IPS-11a (cell line): ENCODE measurements at regions not wholly inside any gene's neighbourhood (a gene's known extent, or its start where the extent isn't known, plus 50 kb on each side); places are given as distances from the start of the nearest gene placed in this dataset.

Experiments
- H3K4me3 ChIP-seq: one replicate; pipeline ENCODE4 v1.5.1; 2013; ENCODE audit warnings: low read depth, low read length, control low read depth

DNA sequence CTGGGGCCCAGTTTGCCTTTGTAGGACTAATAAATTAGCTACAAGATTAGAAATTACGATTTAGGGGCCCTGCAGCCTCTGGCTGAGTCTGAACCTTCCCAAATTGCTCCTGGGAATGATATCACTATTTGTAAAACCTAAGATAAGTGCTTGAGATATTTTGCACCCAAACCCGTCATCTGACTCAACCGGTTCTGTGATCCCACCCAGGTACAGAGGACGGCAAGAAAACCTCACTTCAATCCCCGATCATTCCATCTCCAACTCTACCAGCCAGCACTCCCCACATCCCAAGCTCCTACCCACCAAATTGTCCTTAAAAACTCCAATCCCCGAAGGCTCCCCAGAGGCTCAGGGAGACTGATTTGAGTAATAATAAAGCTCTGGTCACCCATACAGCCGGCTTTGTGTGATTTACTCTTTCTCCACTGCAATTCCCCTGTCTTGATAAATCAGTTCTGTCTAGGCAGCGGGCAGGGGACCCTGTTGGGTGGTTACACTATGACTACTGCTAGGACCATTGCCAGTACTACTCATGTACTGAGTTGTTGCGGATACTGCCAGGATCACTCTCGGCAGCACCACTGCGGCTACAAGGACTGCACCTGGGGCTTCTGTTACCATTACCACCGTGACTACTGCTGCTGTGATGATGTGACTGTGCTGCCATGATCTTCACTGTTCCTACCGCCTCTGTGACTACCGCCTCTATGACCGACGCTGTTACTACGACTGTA lies 73.1 kb downstream of the IRF8 start:
- H3K4me3 ChIP-seq, result no peak overlapping the region

DNA sequence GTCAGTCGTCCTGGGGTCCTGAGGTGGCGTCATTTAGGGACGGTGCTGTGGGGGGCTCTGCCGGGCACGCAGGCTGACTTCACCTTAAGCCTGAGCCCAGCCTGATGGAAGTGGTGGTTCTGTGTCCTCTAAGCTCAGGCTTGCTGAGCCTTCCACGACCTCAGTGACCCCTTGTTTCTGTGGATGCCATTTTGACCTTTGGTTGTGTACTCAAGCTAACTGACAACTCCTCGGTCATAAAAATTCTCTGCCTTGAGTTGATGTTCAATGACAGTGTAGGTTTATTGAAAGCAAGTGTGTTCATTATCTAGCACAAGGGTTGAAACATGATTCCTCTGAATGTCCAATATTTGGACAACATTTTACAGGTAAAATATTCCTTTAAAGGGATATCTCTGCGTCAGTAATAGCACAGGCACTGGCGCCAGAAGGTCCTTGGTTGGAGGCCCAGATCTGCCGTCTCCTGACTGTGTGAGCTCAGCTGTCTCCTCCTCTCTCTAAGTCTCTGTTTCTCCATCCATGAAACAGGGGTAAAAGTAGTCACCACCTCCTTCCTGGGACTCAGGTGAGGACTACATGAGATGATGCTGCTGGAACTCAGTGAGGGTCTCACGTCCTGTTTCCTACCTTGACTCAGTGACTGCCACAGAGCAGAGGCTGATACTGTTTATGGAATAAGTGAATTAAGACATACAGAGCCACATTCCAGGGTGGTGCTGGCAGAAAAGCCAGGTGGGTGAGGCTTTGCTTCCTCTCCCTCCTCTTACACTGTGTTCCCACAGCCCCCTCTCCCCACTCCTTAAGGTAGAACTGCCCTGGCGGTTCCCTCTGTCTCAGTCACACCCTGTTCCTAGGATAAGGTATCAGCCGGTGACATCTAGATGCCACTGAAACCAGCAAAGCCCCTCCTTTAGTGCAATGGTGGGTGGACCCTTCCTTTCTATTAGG lies 75.7 kb downstream of the IRF8 start:
- H3K4me3 ChIP-seq, result no peak overlapping the region

DNA sequence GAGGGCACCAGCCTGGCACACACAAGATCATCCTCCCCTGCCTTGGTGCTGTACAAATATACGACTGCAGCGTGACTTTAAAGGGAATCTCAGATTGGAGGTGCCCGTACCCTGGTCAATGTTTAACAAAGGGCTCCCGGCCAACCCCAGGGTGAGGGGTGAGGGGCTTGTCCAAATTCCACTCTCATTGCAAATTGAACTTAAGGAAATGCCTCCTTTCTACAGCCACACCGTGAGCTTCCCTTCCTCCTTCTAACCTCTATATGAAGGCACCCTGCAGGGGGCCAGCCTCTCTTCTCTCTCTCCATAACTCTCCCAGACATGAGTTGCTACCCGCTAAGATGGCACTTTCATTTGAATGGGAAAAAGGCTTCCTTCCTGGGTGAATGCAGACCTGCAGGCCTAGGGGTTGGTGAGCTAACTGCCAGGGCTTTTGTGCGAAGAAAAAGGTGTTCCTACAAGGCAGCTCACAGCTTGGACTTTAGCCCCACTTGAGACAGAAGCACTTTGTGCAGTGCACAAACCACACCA lies 76.6 kb downstream of the IRF8 start:
- H3K4me3 ChIP-seq, result no peak overlapping the region

DNA sequence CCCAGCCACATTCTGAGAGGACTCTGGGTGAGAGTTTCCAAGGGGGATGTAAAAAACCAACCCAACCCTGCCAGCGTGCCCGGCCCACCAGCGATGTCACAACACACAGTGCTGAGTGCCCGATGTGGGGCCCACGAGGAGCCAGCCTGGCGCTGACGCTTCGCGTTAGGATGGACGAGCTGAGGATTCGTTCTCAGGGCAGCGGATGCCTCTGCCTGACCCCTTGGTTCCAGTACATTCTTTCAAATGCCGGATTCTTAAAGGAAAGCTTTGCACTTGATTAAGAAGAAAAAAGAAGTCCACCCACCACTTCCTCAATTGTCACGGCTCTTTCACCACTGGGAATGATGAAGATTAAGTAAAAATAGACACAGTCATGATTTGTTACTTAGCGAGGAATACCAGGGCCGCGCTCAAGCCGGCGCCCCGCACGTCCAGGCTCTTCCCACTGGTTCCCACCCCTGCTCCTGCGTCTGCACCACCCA lies 79.4 kb downstream of the IRF8 start:
- no peak overlapping the region for H3K4me3 ChIP-seq

DNA sequence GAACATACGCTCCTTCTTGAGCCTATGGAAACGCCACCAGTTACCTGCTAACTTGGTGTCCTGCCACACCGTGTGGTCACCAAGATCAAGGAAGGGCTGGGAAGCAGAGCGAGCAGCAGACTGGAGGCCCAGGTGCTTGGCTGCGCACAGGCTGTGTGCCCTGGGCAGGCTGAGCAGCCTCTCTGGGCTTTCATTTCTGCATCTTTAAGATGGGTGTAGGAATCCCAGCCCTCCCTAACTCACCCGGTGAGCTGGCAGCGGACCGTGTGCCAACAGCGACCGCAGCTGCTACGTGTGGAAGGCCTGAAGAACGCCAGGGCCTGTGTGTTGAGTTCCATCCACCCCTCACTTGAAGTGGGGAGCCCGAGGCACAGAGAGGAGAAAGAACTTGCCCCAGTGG lies 80.0 kb downstream of the IRF8 start:
- no peak overlapping the region for H3K4me3 ChIP-seq

DNA sequence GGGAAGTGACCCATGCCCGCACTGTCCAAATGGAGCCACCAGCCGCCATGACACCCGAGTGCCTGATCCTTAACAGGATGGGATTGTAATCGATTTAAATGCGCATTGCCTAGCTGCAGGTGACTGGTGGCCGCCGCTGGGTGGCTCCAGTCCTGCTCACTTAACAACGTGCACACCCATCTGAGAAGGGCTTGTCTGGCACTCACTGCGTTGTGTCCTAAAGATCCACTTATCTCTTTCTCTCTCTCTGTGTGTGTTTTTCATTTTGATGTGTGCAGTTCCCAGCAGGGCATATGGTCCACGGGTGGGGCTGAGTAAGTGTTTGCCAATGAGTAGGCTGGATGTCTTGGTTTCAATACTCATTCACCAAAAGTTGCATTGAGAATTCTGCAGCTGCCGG lies 80.6 kb downstream of the IRF8 start:
- no peak overlapping the region for H3K4me3 ChIP-seq

DNA sequence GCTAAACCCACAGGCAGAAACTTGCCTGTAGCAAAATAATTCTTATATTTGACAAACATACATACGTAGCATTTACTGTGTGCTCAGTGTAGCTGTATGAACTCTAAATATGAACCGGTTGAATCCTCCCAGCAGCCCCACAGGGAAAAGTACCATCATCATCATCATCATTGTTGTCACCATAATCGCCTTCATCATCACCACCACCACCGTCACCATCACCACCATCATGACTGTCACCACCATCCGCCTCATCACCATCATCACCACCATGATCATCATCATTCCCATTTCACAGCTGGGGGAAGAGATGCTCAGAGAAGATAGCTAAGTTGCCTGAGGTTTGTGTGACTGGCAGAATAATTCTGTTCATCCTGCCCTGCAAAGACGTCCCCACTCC lies 81.7 kb downstream of the IRF8 start:
- no peak overlapping the region for H3K4me3 ChIP-seq

DNA sequence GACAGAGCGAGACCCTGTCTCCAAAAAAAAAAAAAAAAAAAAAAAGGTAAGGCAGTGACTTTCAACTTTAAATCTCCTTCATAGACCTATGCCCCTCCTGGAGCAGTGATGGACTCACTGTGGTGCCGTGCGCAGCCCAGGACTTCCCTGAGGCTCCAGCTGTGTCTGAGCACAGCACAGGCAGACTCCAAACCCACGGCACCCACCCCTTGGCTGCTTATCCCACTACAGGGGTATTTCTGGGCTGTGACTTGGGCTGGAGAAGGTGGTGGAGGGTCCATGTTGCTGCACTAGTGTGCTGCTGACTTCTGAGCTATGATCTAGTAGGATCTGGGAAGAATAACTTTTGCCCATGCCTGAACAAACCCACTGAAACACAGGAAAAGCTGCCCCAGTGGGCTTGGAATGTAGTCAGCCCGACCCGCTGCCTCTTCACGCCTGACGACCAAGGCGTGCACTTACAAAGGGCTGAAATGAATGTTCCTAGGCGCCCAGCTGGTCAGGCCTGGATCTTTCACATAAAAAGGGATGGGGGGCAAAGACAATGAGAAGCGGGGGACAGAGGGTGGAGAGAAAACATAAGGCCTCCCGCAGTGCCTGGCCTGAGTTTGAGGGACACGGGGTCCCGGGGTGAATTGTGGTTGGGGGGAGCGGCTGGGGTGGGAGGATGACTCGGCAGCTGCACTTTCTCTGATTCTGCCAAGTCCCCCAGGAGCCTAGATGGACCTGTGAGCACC lies 83.0 kb downstream of the IRF8 start:
- H3K4me3 ChIP-seq, result no peak overlapping the region

DNA sequence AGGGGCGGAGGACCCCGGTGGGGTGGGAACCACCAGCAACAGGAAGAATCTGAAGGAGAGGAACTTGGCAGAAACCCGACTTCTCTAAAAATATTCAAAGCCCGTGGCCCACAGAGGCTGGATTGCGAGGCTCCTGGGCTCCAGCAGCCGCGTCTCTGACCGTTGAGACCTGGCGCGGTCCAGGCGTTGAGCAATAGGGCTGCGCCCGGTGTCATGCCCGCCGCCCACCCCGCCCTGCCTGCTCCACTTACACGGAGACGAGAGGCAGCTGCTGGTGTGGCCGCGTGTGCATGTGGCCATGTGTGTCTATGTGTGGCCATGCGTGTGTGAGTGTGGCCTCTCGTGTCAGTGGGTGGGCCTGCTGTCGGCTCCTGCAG lies 83.6 kb downstream of the IRF8 start:
- no peak overlapping the region for H3K4me3 ChIP-seq

DNA sequence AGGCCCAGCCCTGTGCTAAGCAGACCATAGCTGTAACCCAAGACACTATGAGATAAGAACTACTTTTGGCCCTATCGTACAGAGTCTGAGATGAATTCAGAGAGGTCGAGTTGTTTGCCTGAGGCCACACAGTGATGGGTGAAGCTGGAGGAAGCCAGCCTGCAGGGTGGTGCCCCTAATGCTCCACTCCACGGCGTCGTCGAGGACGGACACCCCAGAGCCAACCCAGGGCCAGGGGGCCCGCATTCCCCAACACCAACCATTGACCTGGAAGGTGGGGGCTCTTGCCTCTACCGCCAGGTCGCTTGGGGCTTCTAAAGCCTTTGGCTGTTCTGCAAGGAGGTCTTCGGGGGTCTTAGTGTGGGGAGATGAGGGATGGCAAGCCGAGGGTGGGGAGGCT lies 84.1 kb downstream of the IRF8 start:
- H3K4me3 ChIP-seq, result no peak overlapping the region

DNA sequence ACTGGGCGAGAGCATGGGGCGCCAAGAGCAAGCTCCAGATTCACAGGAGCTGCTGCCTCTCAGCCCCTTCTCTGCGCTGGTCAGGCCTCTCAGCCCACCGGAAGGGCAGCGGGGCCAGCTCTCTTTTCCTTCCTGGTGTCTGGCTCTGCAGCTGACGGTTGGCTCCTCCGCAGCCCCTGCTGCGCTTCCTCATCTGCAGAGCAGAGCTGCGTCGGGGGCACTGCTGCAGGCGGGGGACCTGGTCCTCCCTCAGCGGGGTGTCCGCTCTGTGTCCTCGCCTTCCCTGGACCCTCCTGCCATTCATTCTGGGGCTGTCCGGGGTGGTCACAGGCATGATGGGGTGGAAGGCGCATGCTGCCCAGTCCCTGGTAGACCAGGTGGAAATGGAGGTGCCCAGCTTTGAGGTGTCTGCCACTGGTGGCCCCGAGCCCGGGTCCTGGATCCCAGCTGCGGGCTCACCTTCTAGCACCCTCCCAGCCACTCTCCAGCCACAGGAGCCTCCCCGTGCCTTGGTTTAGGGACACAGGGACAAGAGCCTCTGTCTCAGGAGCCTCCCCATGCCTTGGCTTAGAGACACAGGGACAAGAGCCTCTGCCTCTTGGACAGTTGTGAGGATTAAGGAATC lies 84.8 kb downstream of the IRF8 start:
- no peak overlapping the region for H3K4me3 ChIP-seq

DNA sequence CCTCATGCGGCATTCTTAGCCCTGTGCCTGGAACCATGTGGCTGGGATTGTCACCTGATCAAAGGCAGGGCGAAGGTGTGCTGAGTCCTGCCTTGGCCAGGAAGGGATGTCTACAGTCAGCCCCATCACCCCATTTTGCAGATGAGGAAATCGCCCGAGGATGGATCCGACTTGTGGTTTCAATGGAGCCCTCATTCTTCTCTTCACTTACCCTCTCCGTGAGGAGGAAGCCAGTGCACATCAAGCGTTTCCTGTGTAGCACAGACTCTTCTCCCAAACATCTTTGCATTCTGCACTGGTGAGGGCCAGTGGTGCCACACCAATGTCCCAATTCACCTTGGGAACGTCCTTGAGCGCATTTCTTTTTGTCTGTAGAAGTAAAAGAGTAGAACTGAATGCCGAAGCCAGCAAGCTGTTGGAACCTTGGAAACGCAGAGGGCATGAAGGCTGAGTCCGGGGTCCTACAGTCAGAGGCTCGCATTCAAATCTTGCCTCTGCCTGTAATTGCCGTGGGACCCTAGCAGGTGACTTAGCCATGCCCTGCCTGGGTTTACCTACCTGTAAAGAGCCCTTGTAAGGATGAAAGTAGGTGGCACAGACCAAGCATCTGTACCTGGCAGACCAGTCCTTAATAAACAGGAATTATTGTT lies 85.4 kb downstream of the IRF8 start:
- H3K4me3 ChIP-seq, result no peak overlapping the region

DNA sequence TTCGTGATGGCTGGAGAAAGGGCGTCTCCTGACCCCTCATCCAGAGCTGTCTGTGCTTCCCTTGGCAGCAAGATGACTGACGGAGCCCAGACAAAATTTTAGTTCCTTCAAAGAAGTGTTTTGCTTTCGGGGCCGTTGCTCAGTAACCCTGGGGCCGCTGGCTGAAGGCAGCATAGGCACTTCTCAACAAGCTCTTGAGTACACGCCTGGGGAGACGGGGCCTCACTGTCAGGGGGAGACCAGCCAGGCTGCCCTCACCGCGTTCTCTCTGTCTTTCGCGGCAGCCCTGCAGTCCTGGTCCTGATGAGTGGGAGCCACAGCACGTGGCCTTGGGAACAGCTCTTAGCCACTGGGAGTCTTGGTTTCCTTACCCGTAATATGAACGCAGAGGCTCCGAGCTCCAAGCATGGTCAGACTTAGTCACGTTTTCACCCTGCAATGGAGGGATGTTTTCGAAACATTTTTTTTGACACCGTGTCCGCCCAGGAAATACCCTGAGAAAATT lies 86.0 kb downstream of the IRF8 start:
- no peak overlapping the region for H3K4me3 ChIP-seq

DNA sequence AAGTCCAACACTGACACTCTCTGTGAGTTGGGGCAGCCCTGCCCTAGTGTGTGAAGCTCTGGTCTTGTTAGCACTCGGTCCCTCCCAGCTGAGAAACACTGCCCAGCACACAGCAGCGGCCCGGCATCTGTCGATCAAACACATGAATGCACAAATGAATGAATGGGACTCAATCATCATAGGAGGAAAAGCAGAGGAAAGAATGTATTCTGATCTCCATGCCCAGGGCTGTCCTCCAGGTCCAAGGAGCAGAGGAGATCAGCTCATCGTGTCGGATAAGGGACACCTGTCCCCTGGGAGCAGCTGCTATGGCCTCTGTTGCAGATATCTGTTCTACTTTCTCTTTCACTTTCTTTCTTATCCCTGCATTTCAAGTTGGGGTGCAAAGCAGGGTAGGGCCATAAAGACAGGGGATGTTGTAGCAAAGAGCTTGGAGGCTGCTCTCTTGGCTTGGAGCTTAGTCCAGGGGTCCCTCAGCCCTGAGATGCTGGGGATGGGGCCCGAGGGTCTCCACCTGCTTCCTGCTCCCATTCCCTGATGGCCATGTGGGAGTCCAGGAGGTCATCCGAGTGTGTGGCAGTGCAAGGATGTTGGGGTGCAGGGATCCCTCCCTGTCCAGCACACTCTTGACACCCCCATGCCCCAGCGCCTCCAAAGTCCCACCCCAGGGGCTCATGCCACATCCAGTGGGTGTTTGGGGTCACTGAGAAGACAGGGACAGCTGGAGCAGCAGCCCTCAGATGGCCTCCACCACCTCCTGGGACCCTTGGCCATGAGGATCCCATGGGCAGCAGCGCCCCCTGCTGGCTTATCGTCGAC lies 88.2 kb downstream of the IRF8 start:
- H3K4me3 ChIP-seq, result no peak overlapping the region

DNA sequence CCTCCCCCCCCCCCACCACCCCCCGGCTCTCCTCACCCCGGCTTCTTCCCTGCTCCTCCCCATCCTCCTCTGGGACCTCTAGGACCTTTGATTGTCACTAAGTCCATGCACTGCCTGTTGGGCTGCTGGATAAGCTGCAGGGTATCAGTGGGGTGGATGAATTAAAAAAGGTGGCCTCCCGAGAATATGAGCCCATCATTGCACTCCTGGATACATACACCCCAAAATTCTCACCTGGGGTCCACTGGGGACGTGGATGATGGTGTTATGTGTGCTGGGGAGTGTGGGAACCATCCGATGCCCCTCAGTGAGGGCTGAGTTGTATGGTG lies 88.8 kb downstream of the IRF8 start:
- no peak overlapping the region for H3K4me3 ChIP-seq

DNA sequence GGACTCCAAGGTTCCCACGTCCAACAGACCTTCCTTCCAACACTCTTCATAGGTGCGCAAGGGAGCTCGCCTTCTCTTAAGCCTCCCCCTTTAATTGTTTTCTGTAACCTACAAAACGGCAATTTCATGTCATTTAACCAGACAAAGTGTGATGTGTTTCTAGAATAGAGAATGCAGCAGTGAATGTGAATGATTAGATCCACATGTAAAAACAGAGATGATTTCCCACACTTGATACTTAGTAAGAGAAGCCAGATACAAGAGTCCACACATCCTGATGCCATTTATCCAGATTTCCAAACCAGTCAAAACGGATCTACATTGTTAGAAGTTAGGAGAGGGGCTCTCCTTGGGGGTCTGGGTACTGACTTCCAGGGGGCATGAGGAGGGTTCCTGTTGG lies 89.3 kb downstream of the IRF8 start:
- no peak overlapping the region for H3K4me3 ChIP-seq

DNA sequence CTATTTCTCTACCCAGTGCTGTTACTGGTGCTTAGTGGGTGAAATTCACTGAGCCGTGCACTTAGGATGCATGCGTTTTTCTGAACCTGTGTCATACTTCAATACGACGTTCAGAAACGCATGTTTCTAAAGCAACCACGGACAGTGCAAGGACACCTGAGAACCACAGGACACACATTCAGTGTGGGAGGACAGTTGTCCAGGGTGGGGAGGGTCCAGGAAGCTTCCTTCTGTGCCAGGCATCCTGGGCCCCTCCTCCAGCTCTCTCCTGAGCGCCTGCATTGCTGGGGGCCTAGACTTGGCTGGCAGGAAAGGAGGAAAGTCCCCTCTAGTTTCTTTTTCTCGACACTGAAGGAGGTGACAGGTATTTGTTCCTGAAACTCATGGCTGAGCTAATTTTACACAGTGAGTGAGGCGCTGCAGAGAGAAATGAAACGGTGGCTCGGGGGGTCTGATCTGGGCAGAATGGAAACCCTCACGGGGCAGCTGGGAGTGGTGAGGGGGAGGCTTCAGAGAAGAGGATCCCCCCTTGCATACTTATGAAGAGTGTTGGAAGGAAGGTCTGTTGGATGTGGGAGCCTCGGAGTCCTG lies 89.9 kb downstream of the IRF8 start:
- no peak overlapping the region for H3K4me3 ChIP-seq

DNA sequence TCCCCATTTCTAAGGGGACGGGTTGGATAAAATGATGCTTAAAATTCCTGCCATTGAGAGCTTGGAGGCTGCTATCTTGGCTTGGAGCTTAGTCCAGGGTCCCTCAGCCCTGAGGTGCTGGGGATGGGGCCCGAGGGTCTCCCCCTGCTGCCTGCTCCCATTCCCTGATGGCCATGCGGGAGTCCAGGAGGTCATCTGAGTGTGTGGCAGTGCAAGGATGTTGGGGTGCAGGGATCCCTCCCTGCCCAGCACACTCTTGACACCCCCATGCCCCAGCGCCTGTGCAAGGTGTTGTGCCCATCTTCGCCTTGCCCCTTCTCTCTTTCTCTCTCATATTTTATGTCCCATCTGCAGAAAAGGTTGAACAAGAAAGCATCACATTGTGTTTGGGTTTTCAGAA lies 90.4 kb downstream of the IRF8 start:
- no peak overlapping the region for H3K4me3 ChIP-seq
